Adipocyte (in vitro differentiated cells): ENCODE measurements at regions not wholly inside any gene's neighbourhood (a gene's known extent, or its start where the extent isn't known, plus 50 kb on each side); places are given as distances from the start of the nearest gene placed in this dataset.

ENCODE experiments used
- DNase-seq: peaks from one replicate; pipeline ENCODE4 v3.0.0-alpha.2; 2015; ENCODE audit warnings: low read depth
- H3K27me3 ChIP-seq: replicated peaks from 2 replicates; pipeline ENCODE4 v1.7.0; 2013; ENCODE audit warnings: mild to moderate bottlenecking, low read length, moderate library complexity; ENCODE audit not compliant: control insufficient read depth, insufficient read depth
- H3K36me3 ChIP-seq: 2 replicates; pipeline ENCODE4 v1.7.0; 2013; ENCODE audit warnings: low read length, mild to moderate bottlenecking, moderate library complexity; ENCODE audit not compliant: control insufficient read depth, insufficient read depth, severe bottlenecking
- H3K4me1 ChIP-seq: 2 replicates; pipeline ENCODE4 v1.7.0; 2013; ENCODE audit warnings: mild to moderate bottlenecking, low read length, moderate library complexity; ENCODE audit not compliant: control insufficient read depth, insufficient read depth
- H3K4me3 ChIP-seq: 2 replicates; pipeline ENCODE4 v1.7.0; 2013; ENCODE audit warnings: mild to moderate bottlenecking, low read length, moderate library complexity
- H3K9ac ChIP-seq: 2 replicates; pipeline ENCODE4 v1.7.0; 2013; ENCODE audit warnings: mild to moderate bottlenecking, low read length, moderate library complexity
- H3K9me3 ChIP-seq: 2 replicates; pipeline ENCODE4 v1.7.0; 2013; ENCODE audit warnings: mild to moderate bottlenecking, low read length, moderate library complexity; ENCODE audit not compliant: control insufficient read depth

GRCh38 chr6:44685213-44685612 lies 297.7 kb downstream of the CDC5L start:
- Histone ChIP-seq H3K4me3 (no peak overlapping the region), H3K36me3 (no peaks in the 10 kb centered on the region), H3K27me3 (no peaks in the 10 kb centered on the region), H3K4me1 (no peaks in the 10 kb centered on the region), H3K9ac (no peak overlapping the region), H3K9me3 (peaks cover 20% of the 10 kb centered on the region)
- no peak for DNase-seq

- no peaks in the 10 kb centered on the region for H3K9me3 ChIP-seq
- peak; percentile 59 for DNase-seq
- H3K27me3 ChIP-seq: no peaks in the 10 kb centered on the region
- H3K4me3 ChIP-seq: no peak overlapping the region
- H3K36me3 ChIP-seq: no peaks in the 10 kb centered on the region
- H3K4me1 ChIP-seq: peaks cover 21% of the 10 kb centered on the region
- peak overlapping the region; percentile 42 for H3K9ac ChIP-seq
Observed at GRCh38 chr6:44696099-44696498, 308.6 kb downstream of the CDC5L start.

- no peak for DNase-seq
- Histone ChIP-seq H3K4me1 (peaks cover 22% of the 10 kb centered on the region), H3K9me3 (no peaks in the 10 kb centered on the region), H3K36me3 (no peaks in the 10 kb centered on the region), H3K9ac (peak overlapping the region; percentile 42), H3K4me3 (no peak overlapping the region), H3K27me3 (no peaks in the 10 kb centered on the region)
Observed at GRCh38 chr6:44696686-44697085, 309.2 kb downstream of the CDC5L start.

GRCh38 chr6:44697327-44697726 lies 309.8 kb downstream of the CDC5L start:
- H3K4me3 ChIP-seq: no peak overlapping the region
- peaks cover 29% of the 10 kb centered on the region for H3K4me1 ChIP-seq
- DNase-seq: no peak

GRCh38 chr6:44698602-44699001 lies 311.1 kb downstream of the CDC5L start:
- Histone ChIP-seq H3K27me3 (no peaks in the 10 kb centered on the region), H3K4me1 (peaks cover 31% of the 10 kb centered on the region)
- DNase-seq: no peak

More at GRCh38 chr6:44697327-44697726, 309.8 kb downstream of the CDC5L start:
- Histone ChIP-seq H3K9ac (no peak overlapping the region), H3K36me3 (no peaks in the 10 kb centered on the region), H3K9me3 (no peaks in the 10 kb centered on the region), H3K27me3 (no peaks in the 10 kb centered on the region)

GRCh38 chr6:44699082-44699481 lies 311.6 kb downstream of the CDC5L start:
- Histone ChIP-seq H3K4me1 (peaks cover 31% of the 10 kb centered on the region), H3K27me3 (no peaks in the 10 kb centered on the region), H3K9me3 (no peaks in the 10 kb centered on the region), H3K36me3 (no peaks in the 10 kb centered on the region), H3K9ac (no peak overlapping the region), H3K4me3 (no peak overlapping the region)
- no peak for DNase-seq

More at GRCh38 chr6:44698602-44699001, 311.1 kb downstream of the CDC5L start:
- Histone ChIP-seq H3K9ac (no peak overlapping the region), H3K4me3 (no peak overlapping the region), H3K9me3 (no peaks in the 10 kb centered on the region), H3K36me3 (no peaks in the 10 kb centered on the region)

- Histone ChIP-seq H3K9me3 (no peaks in the 10 kb centered on the region), H3K4me1 (peaks cover 31% of the 10 kb centered on the region), H3K36me3 (no peaks in the 10 kb centered on the region), H3K4me3 (no peak overlapping the region), H3K9ac (no peak overlapping the region), H3K27me3 (no peaks in the 10 kb centered on the region)
- no peak for DNase-seq
Observed at GRCh38 chr6:44699851-44700250, 312.3 kb downstream of the CDC5L start.

- no peak overlapping the region for H3K9ac ChIP-seq
- no peak for DNase-seq
- no peaks in the 10 kb centered on the region for H3K9me3 ChIP-seq
- H3K27me3 ChIP-seq: no peaks in the 10 kb centered on the region
- no peak overlapping the region for H3K4me3 ChIP-seq
- no peaks in the 10 kb centered on the region for H3K36me3 ChIP-seq
- peaks cover 31% of the 10 kb centered on the region for H3K4me1 ChIP-seq
Observed at GRCh38 chr6:44700422-44700821, 312.9 kb downstream of the CDC5L start.

- Histone ChIP-seq H3K36me3 (no peaks in the 10 kb centered on the region), H3K9ac (no peak overlapping the region), H3K4me3 (no peak overlapping the region), H3K27me3 (no peaks in the 10 kb centered on the region), H3K4me1 (peaks cover 26% of the 10 kb centered on the region), H3K9me3 (no peaks in the 10 kb centered on the region)
- no peak for DNase-seq
Observed at GRCh38 chr6:44701038-44701636, 313.6 kb downstream of the CDC5L start.

GRCh38 chr6:44701637-44702101 lies 314.2 kb downstream of the CDC5L start:
- no peak overlapping the region for H3K9ac ChIP-seq
- no peaks in the 10 kb centered on the region for H3K9me3 ChIP-seq
- DNase-seq: no peak
- H3K4me1 ChIP-seq: peaks cover 20% of the 10 kb centered on the region
- no peaks in the 10 kb centered on the region for H3K36me3 ChIP-seq
- H3K4me3 ChIP-seq: no peak overlapping the region
- H3K27me3 ChIP-seq: no peaks in the 10 kb centered on the region

- Histone ChIP-seq H3K9me3 (no peaks in the 10 kb centered on the region), H3K9ac (no peak overlapping the region), H3K27me3 (no peaks in the 10 kb centered on the region), H3K36me3 (no peaks in the 10 kb centered on the region), H3K4me1 (peaks cover 15% of the 10 kb centered on the region), H3K4me3 (no peak overlapping the region)
- DNase-seq: no peak
Observed at GRCh38 chr6:44702292-44702691, 314.8 kb downstream of the CDC5L start.
